Natural killer cell treated with Interleukin-12 subunit alpha and Interleukin-12 subunit beta and Interleukin-15 and Interleukin-18, amount 100 ng/mL, for 72 hours (primary cell): ENCODE measurements at regions not wholly inside any gene's neighbourhood (a gene's known extent, or its start where the extent isn't known, plus 50 kb on each side); places are given as distances from the start of the nearest gene placed in this dataset.

Source experiments
- ATAC-seq, 2 donors: fragments of 150-1000 bp; cut with Tn5 transposase in 1 of 2; sonication (Bioruptor Pico), chemical (Tn5 transposase) in 1 of 2; 2 replicates each; pipeline ENCODE4 v1.10.0; 2021
- DNase-seq: peaks from one replicate; pipeline ENCODE4 v3.0.0; 2022; ENCODE audit warnings: low spot score
- H3K27ac Mint-ChIP-seq, 2 donors: 1 replicate in 1 of 2; 2 replicates in 1 of 2; pipeline ENCODE4 v1.8.0; 2022; ENCODE audit warnings: mixed read lengths in 2 of 2, mild to moderate bottlenecking in 1 of 2, moderate library complexity in 1 of 2
- H3K27me3 Mint-ChIP-seq, 2 donors: 1 replicate in 1 of 2; 2 replicates in 1 of 2; pipeline ENCODE4 v1.8.0; 2022; ENCODE audit warnings: mixed read lengths in 2 of 2
- H3K36me3 Mint-ChIP-seq: one replicate; pipeline ENCODE4 v1.8.0; 2022; ENCODE audit warnings: mixed read lengths
- H3K4me1 Mint-ChIP-seq, 2 donors: 1 replicate in 1 of 2; 2 replicates in 1 of 2; pipeline ENCODE4 v1.8.0; 2022; ENCODE audit warnings: low read depth in 2 of 2, mixed read lengths in 2 of 2, mild to moderate bottlenecking in 1 of 2
- H3K4me3 Mint-ChIP-seq: one replicate; pipeline ENCODE4 v1.8.0; 2022; ENCODE audit warnings: mixed read lengths
- H3K9me3 Mint-ChIP-seq: 2 replicates; pipeline ENCODE4 v1.8.0; 2022; ENCODE audit warnings: mixed read lengths

DNA sequence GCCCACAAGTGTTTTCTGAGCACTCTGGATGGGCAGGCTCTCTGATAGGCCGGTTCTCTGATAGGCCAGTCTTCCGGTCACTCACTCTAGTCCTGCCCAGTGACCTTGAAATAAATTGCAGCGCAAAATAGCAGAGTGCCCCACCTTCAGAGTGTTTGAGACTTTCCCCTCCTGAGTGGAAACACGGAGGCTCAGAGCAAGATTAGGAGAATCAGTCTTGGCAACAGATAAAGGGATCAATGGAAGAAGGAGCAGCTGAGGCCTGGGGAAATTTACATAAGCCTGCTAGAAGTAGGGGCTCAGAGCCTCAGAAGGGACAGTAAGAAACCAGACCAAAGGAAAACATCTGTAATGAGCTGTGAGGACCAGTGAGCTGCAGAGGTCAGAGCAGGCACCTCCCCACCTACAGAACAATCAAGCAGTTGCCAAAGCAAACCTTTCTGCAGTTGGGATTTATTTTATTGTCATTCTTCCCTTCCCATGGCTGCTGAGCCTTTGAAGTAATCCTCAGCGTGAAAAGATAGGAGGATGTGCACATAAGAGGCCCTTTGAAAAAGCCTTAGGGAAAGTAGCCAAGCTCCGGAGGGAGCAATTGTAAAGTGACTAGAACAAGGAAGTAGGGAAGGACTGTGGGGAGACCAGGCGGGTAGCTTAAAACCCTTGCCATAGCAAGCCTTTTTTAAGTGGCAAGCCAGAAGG lies 89.1 kb upstream of the TSPAN5 start:
- Mint-ChIP-seq H3K36me3 (no peaks in the 10 kb centered on the region), H3K27me3 (peaks cover 3 to 7% of the 10 kb centered on the region in 2 donors), H3K4me1 (no peaks in the 10 kb centered on the region), H3K27ac (no peak overlapping the region), H3K9me3 (no peaks in the 10 kb centered on the region), H3K4me3 (no peak overlapping the region)
- ATAC-seq (no peak), DNase-seq (no peak)

GRCh38 chr4:98746936-98747335 lies 88.5 kb upstream of the TSPAN5 start:
- Mint-ChIP-seq H3K4me3 (no peak overlapping the region), H3K4me1 (no peaks in the 10 kb centered on the region), H3K27ac (no peak overlapping the region), H3K36me3 (no peaks in the 10 kb centered on the region), H3K27me3 (peaks cover 3 to 7% of the 10 kb centered on the region in 2 donors), H3K9me3 (no peaks in the 10 kb centered on the region)
- DNase-seq (no peak), ATAC-seq (no peak)

- Mint-ChIP-seq H3K4me3 (no peak overlapping the region), H3K4me1 (no peaks in the 10 kb centered on the region), H3K27me3 (peaks cover 3 to 7% of the 10 kb centered on the region in 2 donors), H3K9me3 (no peaks in the 10 kb centered on the region), H3K27ac (no peak overlapping the region), H3K36me3 (no peaks in the 10 kb centered on the region)
- ATAC-seq = no peak
- DNase-seq = no peak
These were observed 88.1 kb upstream of the TSPAN5 start for GRCh38 chr4:98746530-98746929.

- Mint-ChIP-seq H3K27me3 (peaks cover 3 to 7% of the 10 kb centered on the region in 2 donors), H3K9me3 (no peaks in the 10 kb centered on the region), H3K4me1 (no peaks in the 10 kb centered on the region), H3K36me3 (no peaks in the 10 kb centered on the region), H3K27ac (no peak overlapping the region), H3K4me3 (no peak overlapping the region)
- DNase-seq (no peak), ATAC-seq (no peak)
These were observed 87.0 kb upstream of the TSPAN5 start for GRCh38 chr4:98745366-98745765.

DNA sequence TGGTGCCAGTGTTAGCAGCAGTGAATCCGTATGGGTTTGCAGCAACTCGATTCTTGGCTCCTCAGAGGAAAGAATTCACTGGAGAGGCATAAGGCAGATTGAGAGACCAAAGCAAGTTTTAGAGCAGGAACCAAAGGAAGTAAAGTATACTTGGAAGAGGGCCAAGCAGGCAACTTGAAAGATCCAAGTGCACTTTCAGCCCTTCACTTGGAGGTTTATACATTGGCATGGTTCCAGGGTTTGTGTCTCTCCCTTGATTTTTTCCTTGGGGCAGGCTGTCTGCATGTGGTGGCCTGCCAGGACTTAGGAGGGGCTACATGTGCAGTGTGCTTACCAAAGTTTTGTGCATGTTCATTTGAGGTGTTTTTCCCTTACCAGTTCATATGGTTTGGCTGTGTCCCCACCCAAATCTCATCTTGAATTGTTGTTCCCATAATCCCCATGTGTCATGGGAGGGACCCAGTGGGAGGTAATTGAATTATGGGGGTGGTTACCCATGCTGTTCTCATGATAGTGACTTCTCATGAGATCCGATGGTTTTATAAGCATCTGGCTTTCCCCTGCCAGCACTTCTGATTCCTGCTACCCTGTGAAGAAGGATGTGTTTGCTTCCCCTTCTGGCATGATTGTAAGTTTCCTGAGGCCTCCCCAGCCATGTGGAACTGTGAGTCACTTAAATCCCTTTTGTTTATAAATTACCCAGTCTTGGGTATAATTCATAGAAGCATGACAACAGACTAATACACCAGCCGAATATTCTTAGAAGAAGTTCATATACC lies 86.2 kb upstream of the TSPAN5 start:
- Mint-ChIP-seq H3K4me1 (no peaks in the 10 kb centered on the region), H3K9me3 (no peaks in the 10 kb centered on the region), H3K36me3 (no peaks in the 10 kb centered on the region), H3K4me3 (no peak overlapping the region), H3K27me3 (peaks cover 3 to 7% of the 10 kb centered on the region in 2 donors), H3K27ac (no peak overlapping the region)
- ATAC-seq (no peak), DNase-seq (no peak)

DNA sequence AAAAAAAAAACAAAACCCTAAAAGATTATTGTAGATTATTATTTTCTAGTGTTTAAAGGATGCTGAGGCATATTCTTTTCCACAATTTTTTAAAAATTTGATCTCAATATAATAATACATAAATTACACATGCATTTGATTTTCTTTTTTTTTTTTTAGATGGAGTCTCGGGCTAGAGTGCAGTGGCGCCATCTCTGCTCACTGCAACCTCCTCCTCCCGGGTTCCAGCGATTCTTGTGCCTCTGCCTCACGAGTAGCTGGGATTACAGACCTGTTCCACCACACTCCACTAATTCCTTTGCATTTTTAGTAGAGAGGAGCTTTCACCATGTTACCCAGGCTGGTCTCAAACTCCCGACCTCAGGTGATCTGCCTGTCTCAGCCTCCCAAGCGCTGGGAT lies 83.5 kb upstream of the TSPAN5 start:
- Mint-ChIP-seq H3K36me3 (peaks cover 11% of the 10 kb centered on the region), H3K4me1 (no peaks in the 10 kb centered on the region), H3K4me3 (no peak overlapping the region), H3K27me3 (no peaks in the 10 kb centered on the region), H3K27ac (no peak overlapping the region), H3K9me3 (no peaks in the 10 kb centered on the region)
- ATAC-seq = no peak
- DNase-seq = no peak

- no peak overlapping the region for H3K27ac Mint-ChIP-seq
- no peaks in the 10 kb centered on the region for H3K9me3 Mint-ChIP-seq
- H3K36me3 Mint-ChIP-seq = peaks cover 11% of the 10 kb centered on the region
- no peak overlapping the region for H3K4me3 Mint-ChIP-seq
- ATAC-seq (no peak), DNase-seq (no peak)
- no peaks in the 10 kb centered on the region for H3K4me1 Mint-ChIP-seq
- no peaks in the 10 kb centered on the region for H3K27me3 Mint-ChIP-seq
These were observed 81.3 kb upstream of the TSPAN5 start for GRCh38 chr4:98739751-98740150.

GRCh38 chr4:98733601-98734000 lies 75.2 kb upstream of the TSPAN5 start:
- peaks cover under 1 to 2% of the 10 kb centered on the region in 2 donors for H3K4me1 Mint-ChIP-seq
- DNase-seq (no peak), ATAC-seq (no peak)
- H3K27me3 Mint-ChIP-seq = no peaks in the 10 kb centered on the region
- no peak overlapping the region for H3K27ac Mint-ChIP-seq
- H3K4me3 Mint-ChIP-seq = no peak overlapping the region
- H3K9me3 Mint-ChIP-seq = no peaks in the 10 kb centered on the region
- peaks cover 11% of the 10 kb centered on the region for H3K36me3 Mint-ChIP-seq

DNA sequence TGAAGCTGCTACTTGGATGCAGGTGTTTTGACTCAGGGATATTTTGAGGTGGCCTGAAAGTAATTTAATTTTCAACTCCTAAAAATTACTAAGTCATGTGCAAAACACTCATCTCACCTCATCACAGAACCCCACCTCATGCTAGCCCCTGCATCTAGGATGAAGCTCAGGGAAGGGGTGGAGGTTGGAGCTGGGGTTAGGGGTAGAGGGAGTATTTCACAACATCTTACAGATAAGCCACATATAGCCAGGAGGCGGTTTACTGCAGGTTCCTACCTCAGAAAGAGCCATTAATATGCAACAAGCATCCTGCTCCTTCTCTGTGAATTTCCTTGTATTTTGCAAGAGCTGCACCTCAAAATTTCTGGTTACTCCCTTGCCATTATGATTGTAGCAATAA lies 70.5 kb upstream of the TSPAN5 start:
- H3K4me1 Mint-ChIP-seq = peaks cover 6 to 7% of the 10 kb centered on the region in 2 donors
- H3K27me3 Mint-ChIP-seq = peaks cover 0 to 3% of the 10 kb centered on the region in 2 donors
- H3K4me3 Mint-ChIP-seq = no peak overlapping the region
- ATAC-seq (no peak), DNase-seq (no peak)
- no peak overlapping the region for H3K27ac Mint-ChIP-seq
- H3K36me3 Mint-ChIP-seq = peaks cover 20% of the 10 kb centered on the region
- peaks cover 6% of the 10 kb centered on the region for H3K9me3 Mint-ChIP-seq

GRCh38 chr4:98728433-98728832 lies 70.0 kb upstream of the TSPAN5 start:
- Mint-ChIP-seq H3K27me3 (peaks cover 0 to 3% of the 10 kb centered on the region in 2 donors), H3K4me3 (no peak overlapping the region), H3K4me1 (peaks cover 6 to 7% of the 10 kb centered on the region in 2 donors), H3K9me3 (peaks cover 6% of the 10 kb centered on the region), H3K36me3 (peaks cover 20% of the 10 kb centered on the region), H3K27ac (peak overlapping the region in 1 of 2 donors; percentile 70)
- ATAC-seq (peak in 1 of 2 donors; percentile 53), DNase-seq (no peak)

- ATAC-seq = no peak
- H3K27ac Mint-ChIP-seq = no peak overlapping the region
- DNase-seq = no peak
These were observed 63.6 kb upstream of the TSPAN5 start for GRCh38 chr4:98722000-98722399.

GRCh38 chr4:98720871-98721480 lies 62.6 kb upstream of the TSPAN5 start:
- DNase-seq (no peak), ATAC-seq (no peak)
- H3K36me3 Mint-ChIP-seq = peaks cover 22% of the 10 kb centered on the region
- no peak overlapping the region for H3K4me3 Mint-ChIP-seq
- H3K27ac Mint-ChIP-seq = no peak overlapping the region
- H3K27me3 Mint-ChIP-seq = no peaks in the 10 kb centered on the region
- H3K9me3 Mint-ChIP-seq = peaks cover 6% of the 10 kb centered on the region
- no peaks in the 10 kb centered on the region for H3K4me1 Mint-ChIP-seq

More at GRCh38 chr4:98722000-98722399, 63.6 kb upstream of the TSPAN5 start:
- no peak overlapping the region for H3K4me3 Mint-ChIP-seq
- H3K9me3 Mint-ChIP-seq = peaks cover 6% of the 10 kb centered on the region
- H3K27me3 Mint-ChIP-seq = no peaks in the 10 kb centered on the region
- H3K36me3 Mint-ChIP-seq = peaks cover 23% of the 10 kb centered on the region
- no peaks in the 10 kb centered on the region for H3K4me1 Mint-ChIP-seq

- DNase-seq (no peak), ATAC-seq (no peak)
- Mint-ChIP-seq H3K27me3 (no peaks in the 10 kb centered on the region), H3K4me3 (no peak overlapping the region), H3K9me3 (no peaks in the 10 kb centered on the region), H3K4me1 (no peaks in the 10 kb centered on the region), H3K36me3 (peaks cover 5% of the 10 kb centered on the region), H3K27ac (no peak overlapping the region)
These were observed 58.4 kb upstream of the TSPAN5 start for GRCh38 chr4:98716796-98717195.

DNA sequence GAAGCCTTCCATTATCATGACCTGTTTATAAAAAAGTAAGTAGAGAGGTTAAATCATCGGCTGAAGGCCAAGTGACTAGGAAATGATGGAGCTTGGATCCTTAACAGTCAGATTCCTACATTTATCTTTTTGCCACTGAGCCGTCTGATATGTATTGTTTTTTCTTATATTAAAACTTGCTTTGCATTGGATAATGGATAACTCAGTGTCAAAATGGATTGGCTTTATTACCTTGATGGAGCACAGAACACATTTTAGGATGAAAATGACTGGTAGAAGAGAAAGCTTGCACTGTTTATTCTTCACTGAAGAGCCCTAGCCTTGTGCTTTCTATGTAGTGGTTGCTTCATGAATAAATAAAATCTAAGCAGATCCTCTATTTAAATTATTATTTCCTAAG lies 54.2 kb upstream of the TSPAN5 start:
- H3K36me3 Mint-ChIP-seq = peaks cover 15% of the 10 kb centered on the region

More for the DNA sequence above, 54.2 kb upstream of the TSPAN5 start:
- peaks cover 2 to 5% of the 10 kb centered on the region in 2 donors for H3K4me1 Mint-ChIP-seq
- H3K27me3 Mint-ChIP-seq = no peaks in the 10 kb centered on the region
- H3K27ac Mint-ChIP-seq = no peak overlapping the region
- H3K9me3 Mint-ChIP-seq = no peaks in the 10 kb centered on the region
- no peak overlapping the region for H3K4me3 Mint-ChIP-seq
- ATAC-seq (no peak), DNase-seq (no peak)
